Inflammatory macrophage treated with lipopolysaccharide for 1 hour (primary cell): ENCODE measurements at regions not wholly inside any gene's neighbourhood (a gene's known extent, or its start where the extent isn't known, plus 50 kb on each side); places are given as distances from the start of the nearest gene placed in this dataset.
"Not testable (repeated sequence)": the region's sequence is repeated elsewhere in the genome, so short reads cannot be mapped to it uniquely, and the experiment has no call there.

Experiments
- DNase-seq, 2 donors: peaks; one replicate each; pipeline ENCODE4 v3.0.0-alpha.2; 2020 to 2022

DNA sequence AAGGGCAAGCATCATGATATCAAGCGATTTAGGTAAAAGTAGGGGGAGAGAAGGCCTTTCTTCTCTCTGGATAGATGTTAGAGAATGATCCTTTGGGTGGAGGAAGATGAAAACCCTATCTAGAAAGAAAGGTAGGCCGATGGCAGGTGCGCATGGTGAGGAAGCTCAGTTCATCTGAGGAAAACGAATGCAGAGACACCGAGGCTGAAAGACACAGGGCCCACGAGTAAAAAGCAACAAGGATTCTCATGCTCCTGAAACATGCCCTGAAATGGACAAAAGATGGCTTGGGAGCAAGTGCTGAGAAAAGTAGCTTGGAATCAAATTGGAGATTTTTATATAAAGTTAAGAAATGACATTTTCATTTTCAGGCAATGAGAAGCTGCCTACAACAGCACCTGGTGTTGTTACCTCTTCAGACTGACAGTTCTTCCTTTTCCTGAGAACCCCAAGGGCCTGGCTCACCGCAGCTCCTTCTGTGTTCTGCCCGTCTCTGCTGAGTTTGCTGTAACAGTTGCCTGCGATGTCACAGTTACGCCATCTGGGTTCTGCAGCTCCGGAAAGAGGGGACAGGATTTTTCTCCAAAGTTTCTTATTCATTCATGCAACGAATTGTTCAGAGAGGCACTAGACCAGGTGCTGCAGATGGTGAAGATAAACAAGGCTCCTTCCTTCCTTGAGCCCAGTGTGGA is 402.0 kb upstream of the KLF6 start:
- no peak for DNase-seq

DNA sequence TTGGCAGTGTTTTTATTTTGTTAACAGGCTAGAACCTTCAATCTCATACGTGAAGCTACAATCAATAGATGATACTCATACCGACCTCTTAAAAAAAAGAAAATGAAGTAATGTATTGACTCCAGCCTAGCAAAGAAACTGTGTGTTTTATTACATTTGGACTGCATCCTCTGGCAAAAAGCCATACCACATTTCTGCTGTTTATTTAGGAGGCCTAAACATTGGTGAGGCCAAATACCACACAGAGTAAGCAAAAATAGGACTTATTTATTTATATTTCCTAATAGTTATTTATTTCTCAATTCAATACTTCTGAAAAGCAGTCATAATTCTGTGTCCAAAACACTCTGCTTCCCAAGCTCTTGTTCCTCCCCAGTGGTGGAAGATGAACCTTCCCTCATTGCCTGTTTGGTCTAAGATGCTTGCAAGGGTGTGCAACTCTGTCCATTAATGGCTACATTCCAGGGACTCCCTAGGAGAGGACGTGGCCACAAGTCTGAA is 398.8 kb upstream of the KLF6 start:
- no peak for DNase-seq

DNA sequence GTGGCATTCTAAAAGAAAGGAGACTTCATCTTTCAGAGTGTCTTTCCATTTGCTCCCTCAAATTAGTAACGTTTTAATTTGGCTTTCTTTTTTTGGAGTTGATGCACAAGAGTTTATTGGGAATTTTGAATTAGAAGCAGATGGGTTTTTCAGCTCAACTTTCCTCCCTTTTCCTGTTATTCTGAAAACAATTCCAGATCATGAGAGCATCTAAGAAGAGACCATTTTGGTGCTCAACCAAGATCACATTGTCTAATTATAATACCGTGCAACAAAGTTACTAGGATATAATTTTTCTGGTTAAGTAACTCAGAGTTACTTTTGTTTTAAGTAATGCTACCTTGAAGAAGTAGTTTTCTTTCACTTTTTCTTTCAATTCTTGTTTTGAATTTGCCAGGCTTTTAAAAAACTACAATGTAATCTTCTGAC is 396.6 kb upstream of the KLF6 start:
- no peak for DNase-seq

DNA sequence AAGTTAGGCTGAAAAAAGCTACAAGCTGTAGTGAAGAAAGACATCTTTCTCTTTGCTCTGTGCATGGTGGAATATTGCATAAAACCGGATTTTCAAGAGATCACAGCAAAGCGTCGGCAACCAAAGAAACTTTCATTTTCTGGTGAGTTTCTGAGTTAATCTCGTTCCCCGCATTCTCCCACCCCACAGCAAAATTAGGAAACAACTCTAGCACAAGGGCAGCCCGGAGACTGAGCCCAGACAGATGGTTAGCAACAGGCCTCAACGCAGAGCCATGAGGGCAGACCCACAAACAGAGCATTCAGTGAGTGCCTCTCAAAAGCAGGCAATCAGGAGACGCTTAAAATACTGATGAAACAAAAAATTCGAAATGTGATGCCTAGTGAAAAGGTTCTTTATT is 396.1 kb upstream of the KLF6 start:
- no peak for DNase-seq

DNA sequence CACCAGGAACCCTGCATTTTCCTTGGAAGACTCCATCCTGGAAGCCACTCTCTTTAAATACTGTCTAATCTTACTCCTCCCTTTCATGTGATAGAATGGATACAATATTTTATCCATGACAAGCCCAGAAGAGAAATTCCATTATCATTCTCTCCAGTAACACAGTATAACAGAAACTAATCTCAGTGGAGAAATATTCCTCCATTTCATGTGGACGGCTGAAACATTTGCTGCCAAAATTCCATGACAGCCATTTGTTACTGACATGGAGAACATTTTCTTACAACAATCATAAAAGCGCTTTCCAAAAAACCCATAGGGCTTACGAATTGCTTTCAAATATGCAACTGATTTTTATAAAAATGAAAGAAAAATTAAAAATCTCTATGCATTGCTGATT is 392.8 kb upstream of the KLF6 start:
- no peak for DNase-seq

DNA sequence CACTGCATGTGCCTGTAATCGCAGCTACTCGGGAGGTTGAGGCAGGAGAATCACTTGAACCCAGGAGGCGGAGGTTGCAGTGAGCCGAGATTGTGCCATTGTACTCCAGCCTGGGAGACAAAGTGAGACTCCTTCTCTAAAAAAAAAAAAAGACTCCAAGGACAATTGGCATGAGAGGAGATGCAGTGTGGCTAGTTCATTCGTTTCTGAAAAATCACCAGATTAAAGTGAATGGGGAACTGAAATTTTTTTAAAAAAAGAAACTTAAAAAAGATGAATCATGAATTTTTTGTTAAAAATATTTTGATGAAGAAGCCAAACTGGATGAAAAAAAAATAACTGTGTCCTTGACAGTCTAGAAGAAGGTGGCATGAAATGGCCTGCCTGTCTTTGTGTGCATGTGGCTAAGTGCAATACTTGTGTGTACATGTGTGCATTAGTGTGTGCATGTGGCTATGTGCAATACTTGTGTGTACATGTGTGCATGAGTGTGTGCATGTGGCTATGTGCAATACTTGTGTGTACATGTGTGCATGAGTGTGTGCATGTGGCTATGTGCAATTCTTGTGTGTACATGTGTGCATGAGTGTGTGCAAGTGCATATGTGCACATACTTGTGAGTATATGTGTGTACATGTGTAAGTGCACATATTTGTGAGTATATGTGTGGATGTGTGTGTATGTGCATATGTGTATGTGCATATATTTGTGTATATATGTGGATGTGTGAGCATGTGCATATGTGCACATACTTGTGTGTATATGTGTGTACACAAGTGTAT is 391.7 kb upstream of the KLF6 start:
- no peak for DNase-seq

DNA sequence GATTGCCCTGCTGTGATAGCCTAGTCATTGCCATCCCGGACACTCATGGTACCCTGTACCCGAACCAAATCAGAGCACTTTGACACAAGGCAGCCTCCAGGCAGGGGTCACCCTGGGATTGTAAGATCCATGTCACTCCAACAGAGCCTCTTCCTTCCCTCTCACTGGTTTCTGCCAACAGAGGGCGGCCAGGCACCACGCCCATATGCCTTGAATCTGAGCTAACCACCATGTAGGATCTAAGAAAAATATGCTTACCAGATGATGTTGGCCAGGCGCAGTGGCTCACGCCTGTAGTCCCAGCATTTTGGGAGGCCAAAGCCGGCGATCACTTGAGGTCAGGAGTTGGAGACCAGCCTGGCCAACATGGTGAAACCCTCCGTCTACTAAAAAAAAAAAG is 389.2 kb upstream of the KLF6 start:
- no peak for DNase-seq

DNA sequence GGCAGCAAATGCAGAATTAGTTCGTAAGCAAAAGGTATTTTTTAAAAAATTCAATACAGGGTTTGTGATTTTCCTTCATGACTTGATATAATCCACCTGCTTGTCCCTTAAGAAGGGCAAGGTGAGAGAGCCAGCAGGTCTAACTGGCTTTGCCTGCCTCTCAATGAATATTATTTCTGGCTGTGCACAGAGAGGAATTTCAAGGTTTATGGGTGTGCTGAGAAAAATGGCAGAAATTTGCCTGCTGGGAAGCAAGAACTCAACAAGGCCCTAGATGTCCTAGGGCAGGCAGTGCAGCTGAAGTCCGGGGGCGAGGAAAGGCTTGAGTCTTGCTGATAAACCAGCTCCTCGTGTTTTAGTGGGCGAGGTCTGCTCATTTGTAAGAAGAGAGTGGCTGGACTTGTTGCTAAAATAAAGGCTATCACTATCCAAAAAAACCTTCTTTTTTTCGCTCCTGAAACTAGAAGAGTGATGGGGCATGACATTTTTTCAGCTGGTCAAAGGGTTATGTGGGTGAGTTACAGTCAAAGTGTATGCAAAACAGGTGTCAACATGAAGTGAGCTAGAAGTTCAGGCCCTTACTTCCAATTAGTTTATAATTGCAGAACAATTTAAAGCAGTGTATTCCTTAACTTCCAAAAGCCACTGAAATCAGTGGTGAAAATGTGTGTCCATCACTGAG is 385.8 kb upstream of the KLF6 start:
- DNase-seq = no peak

DNA sequence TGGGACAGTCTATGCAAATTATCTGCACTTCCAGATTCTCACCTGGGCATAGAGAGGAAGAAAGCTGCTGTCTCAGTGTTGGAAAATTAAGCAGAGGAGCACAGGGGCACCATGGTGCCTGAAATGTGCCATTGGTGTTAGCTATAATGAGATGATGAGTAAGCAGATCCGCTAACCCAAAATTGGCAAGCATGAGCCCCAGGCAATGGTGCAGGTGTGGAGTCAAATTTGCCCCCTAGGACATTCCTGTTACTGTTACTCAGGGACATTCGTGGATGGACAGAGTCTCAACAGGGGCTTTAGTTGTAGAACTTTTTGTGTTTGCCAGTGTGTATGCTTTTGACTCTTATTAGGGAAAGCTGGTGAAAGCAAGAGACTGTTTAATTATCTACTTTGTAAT is 385.2 kb upstream of the KLF6 start:
- no peak for DNase-seq

DNA sequence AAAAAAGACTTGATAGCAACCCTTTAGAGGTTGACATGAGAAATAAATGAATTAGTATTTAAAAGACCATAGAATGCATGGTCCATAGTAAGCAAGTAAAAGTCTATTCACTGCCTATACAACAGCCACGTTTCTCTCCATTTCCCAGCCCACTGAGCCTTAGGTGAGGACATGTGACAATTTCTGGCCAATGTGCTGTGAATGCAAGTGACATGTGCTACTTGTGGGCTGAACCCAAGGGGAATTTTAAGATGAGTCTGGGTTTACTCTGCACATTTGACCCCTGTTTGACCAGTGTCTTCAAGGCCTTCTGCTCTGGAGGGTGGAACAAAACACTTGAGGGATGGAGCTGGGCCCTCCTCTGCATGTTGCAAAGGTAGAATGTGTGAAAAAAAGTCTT is 384.4 kb upstream of the KLF6 start:
- DNase-seq = no peak

DNA sequence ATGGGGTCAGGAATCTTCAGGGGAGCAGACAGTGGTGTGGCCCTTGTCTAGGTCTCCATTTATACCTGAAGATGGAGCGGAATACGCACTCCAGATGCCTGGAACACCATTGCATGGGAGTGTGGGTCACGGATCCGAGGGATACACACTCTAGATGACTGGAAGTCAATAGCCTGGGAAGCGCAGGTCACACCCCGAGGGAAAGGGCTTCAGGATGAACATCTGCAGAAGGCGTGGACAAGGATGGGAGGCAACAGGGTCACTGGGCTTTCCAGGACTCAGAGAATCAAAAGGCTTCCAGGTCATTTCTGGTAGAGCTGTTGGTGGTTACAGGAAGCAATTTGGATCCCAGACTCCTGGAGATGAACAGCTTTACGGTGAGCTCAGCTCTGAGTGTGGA is 382.2 kb upstream of the KLF6 start:
- DNase-seq = no peak

DNA sequence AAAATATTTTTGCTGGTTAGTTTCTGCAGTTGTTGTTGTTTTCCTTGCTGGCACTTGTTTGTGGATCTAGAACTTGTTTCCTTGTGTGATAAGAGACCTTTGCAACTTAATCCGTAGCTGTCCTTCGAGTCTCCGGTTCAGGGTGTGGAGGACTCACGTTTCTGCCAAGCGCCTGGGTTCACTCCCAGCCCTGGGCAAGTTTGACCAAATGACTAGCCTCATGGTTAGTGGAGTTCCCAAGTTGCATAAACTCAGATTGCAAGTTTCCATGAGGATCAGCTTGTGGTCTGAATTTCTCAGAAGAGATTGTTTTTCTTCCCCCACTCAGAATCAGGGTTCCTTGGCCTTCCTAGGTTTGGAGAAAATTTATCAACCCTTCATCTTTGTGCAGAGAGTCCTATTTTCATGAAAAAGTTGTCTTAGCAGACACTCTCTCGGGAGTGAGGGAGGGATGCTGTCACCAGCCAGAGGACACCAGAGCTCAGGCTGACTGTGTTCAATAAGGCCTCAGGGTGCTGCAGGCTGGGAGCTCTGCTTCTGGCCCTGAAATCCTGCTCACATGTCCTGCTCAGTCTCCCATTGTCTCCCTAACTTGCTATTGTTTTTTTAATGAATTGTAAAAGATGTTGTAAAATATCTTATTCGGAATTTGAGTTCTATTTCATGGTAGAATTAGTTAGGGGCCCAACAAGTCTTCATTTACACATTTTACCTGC is 377.7 kb upstream of the KLF6 start:
- peak in 1 of 2 donors; percentile 15 for DNase-seq

DNA sequence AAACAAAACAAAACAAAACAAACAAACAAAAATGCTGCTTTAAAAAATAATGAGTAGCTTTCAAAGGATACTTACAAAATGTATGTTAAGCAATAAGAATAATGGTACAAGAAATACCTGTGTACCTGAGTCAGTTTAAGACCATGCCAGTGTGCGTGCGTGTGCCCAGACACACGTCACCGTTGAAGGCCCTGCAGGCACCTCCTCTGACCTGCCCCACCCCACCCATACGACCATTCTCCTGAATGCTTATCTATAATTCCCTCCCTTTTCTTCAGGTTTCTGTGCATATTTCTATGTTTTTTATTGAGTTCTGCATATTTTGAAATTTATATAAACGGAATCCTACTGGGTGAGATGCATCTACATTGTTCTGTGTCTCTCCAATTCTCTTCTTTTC is 374.2 kb upstream of the KLF6 start:
- no peak for DNase-seq

DNA sequence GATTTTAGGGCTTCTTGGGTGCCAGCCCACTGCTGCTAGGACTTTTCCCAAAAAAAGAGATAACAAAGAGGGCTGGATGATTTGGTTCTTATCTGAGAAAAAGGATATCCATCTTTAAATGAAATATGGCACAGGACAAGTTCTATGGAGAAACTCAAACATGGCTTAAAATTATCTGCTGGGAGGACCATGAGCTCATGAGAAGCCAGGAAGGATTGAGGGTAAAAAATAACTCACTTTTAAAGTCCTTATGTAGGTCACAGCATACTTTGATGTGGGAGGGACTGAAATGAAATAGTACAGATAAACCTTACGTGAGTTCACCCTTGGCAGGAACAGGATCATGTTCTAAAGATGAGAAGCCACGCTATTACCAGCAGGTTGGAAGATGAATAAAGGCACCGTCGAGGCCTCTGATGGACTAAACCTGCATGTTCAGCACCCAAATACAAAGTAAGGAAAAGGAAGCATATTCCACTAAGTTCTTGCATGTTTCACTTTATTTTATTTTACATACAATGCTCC is 369.2 kb upstream of the KLF6 start:
- DNase-seq = no peak

DNA sequence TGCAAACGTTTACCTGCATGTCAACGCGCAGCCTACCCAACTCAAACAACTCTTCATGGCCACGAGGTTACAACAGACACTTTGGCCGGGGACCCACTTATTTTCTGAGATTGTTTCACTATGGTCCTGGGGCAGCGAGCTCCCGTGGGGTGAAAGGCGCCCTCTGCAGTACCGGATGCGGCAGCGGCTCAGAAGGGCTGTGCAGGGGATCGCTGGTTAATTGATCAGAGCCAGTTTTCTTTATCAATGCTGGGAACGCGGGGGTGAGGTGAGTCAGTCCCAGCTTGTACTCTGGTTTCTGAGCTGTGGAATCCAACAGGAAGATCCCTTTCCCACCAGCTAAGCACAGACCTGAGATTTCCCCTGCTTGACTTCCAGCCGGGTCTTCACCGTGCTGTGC is 366.5 kb upstream of the KLF6 start:
- DNase-seq = no peak

DNA sequence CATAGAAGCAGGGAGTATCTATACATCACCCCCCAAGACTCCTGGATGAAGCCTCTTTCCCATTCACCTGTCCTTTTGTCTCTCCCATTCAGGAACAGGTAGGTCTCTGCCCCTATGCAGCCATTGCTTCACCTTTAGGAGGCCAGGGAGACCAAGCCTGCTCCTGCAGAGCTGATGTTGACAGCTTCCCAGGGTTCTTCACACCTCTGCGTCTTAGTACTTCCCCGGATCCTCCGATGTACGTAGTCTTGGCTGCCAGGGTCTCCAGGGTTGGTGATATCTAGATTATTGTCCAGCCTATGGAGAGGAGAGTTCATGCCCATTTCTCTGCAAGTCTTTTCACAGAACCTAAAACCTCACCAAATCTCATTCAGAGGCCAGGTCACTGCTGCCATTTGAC is 365.7 kb upstream of the KLF6 start:
- DNase-seq = no peak

DNA sequence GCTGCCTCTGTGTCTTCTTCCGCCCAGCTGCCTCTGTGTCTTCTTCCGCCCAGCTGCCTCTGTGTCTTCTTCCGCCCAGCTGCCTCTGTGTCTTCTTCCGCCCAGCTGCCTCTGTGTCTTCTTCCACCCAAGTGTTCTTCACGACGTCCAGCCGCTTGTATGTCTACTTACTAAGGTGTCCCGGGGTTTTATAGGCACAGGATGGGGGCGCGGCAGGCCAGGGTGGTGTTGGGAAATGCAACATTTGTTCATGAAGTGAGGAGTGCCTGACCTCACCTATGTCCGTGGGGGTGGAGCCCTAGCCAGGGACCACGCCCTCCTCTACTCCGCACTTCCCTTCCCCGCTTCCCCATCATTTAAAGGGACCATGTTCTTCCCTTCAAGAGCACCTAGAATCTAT is 364.5 kb upstream of the KLF6 start:
- DNase-seq = not testable (repeated sequence)

DNA sequence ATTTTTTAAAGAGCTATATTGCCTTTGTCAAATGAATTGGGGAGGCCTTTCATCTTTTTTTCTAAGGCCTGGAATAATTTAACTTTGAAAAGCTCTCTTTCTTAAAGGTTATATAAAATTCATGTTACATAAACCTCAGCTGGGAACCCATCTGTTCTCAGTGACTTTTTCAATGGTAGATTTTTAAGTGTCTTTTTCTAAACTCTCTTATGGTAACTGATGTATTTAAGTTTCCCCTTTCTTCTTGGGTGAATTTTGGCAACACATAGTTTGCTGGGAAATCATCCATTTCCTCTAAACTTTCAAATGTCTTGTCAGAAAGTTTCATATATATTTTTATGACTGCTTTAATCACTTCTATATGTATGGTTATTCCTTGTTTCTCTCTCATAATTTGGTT is 362.2 kb upstream of the KLF6 start:
- no peak for DNase-seq

DNA sequence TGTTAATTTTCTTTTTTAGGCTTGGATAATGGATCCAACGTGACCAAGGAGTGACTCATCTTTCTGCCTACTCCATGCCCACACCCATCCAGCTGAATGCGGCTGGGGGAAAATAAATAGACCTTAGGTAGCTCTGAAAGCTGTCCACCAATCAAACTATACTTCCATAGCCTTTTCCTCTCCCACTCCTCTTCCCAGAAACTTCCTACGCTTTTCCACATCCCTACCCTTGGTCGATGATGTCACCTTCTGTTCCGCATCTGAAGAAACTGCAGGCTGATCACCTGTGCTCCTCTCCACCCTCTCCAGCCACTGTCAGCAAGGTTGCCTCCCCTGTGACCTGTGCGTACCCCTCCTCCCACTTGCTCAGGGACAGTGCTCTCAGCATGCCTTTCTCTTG is 359.8 kb upstream of the KLF6 start:
- DNase-seq = no peak

DNA sequence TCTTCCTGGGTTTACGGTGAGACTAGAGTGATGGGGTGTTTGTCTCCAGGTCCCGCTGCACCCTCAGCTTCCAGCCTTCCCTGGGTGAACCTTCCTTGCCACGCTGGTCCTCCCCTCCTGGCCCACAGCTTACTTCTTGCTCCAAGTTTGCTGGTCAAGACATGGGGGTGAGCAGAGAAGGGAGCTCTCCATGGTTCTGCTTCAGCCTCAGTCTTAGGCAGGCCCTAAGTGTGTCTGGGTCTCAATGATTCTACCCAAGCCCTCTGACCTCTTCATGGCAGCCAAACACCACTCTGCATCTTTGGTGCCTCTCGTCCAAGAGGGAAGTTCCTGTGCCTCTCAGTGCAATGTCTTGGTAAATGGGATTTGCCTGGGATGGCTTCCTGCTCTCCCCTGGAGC is 356.5 kb upstream of the KLF6 start:
- no peak for DNase-seq

DNA sequence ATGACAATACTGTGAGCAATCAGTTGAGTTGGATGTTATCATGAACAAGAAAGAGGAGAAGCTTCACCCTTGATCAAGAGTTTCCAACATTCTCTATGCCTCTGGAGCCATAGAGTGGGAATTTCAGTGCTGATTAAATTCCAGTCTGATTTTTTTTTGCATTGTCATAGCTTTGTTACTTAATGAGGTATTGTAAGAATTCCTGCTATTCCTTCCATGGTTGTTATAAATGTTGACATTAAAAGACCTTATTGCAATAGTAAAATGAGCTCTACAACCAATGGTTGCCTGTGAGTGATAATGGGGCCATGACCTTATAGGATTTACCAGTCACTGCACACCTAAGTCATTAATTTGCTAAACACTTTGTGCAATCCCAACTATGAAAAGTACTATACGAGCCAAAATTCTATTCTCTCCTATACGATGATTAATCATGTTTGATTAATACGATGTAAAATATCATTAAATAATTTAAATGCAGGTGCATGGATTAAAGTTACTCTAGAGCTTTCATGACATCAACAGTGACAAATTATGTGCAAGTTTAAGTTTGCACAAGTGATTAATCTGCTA is 353.2 kb upstream of the KLF6 start:
- no peak for DNase-seq

DNA sequence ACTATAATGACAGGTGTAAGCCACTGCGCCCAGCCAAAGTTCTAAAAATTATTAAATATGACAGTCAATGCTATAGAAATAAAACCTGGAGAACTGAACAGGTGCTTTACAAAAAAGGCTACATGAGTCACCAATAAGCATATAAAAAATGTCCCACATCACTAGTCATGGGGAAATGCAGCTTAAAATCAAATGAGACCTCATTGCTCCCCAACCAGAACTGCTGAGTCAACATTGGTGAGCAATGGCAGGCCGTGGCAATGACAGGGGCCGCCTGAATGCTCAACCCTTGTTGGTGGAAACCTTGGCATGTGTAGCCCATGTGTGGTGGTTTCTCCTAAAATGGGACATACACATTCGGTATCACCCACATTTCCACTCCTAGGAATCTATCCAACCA is 352.3 kb upstream of the KLF6 start:
- no peak for DNase-seq

DNA sequence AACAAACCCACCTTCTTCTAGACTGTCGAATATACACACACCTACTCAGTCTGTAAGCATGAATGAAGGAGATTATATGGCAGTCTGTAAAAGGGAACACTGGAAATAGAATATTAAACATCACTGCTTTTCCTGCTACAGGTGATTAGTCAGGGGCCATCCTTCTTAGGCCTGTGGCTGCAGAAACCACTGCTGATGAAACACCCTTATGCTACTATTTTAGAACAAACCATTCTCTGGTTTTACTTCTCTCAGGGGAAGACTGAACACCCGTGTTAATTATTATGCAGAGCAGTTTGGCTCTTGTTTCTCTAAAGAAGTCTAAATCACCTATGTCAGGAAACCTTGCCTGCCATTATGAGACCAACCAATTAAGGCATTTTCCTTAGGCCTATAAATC is 351.1 kb upstream of the KLF6 start:
- no peak for DNase-seq
